Thyroid gland (tissue), 4 donors: ENCODE measurements at regions not wholly inside any gene's neighbourhood (a gene's known extent, or its start where the extent isn't known, plus 50 kb on each side); places are given as distances from the start of the nearest gene placed in this dataset.

Experiments used
- DNase-seq, 2 donors: peaks; one replicate each; pipeline ENCODE4 v3.0.0-alpha.2; 2019
- H3K27ac ChIP-seq, 3 donors: fragments of 200-600 bp; sonication (generic); 1 replicate in 2 of 3; 2 replicates in 1 of 3; pipeline ENCODE4 v1.5.1; 2016 to 2019; ENCODE audit warnings: mild to moderate bottlenecking in 1 of 3, moderate library complexity in 1 of 3
- H3K27me3 ChIP-seq: fragments of 200-600 bp; sonication (generic); one replicate; pipeline ENCODE4 v1.5.1; 2019
- H3K36me3 ChIP-seq, 2 donors: fragments of 200-600 bp; sonication (generic); one replicate each; pipeline ENCODE4 v1.5.1; 2016 to 2019
- H3K4me1 ChIP-seq, 2 donors: fragments of 200-600 bp; sonication (generic); one replicate each; pipeline ENCODE4 v1.5.1; 2017 to 2019
- H3K4me3 ChIP-seq, 3 donors: fragments of 200-600 bp; sonication (generic); replicated peaks in 1 of 3; 1 replicate in 2 of 3; 2 replicates in 1 of 3; pipeline ENCODE4 v1.5.1; 2016; ENCODE audit warnings: mild to moderate bottlenecking in 1 of 3
- H3K9me3 ChIP-seq: fragments of 200-600 bp; sonication (generic); one replicate; pipeline ENCODE4 v1.5.1; 2017
- POLR2A ChIP-seq, 2 donors: fragments of 450-650 bp; IDR thresholded peaks; one replicate each; pipeline ENCODE4 v1.6.1; 2017; ENCODE audit warnings: antibody characterized with exemption in 2 of 2, mild to moderate bottlenecking in 2 of 2, moderate library complexity in 1 of 2
- WGBS, 2 donors: methylation state at CpG; one replicate each; pipeline ENCODE4 v1.1.5; 2017; 5-methylcytosine and 5-hydroxymethylcytosine counted together
- intact Hi-C: fragments of 100-400 bp; cut with DNase I; formaldehyde crosslinking; loops from one replicate; pipeline ENCODE4 v1.15.1; 2023
- TF ChIP-seq, protein P1 (sequence below), 6 experiments: fragments of 200-600 bp in 3 of 6; fragments of 450-650 bp in 3 of 6; sonication (generic) in 3 of 6; IDR thresholded peaks; one replicate each; pipeline ENCODE4 v1.5.1; 2016 to 2019; ENCODE audit warnings: antibody characterized with exemption in 6 of 6, mild to moderate bottlenecking in 2 of 6, inconsistent platforms in 1 of 6, moderate library complexity in 1 of 6

DNA sequence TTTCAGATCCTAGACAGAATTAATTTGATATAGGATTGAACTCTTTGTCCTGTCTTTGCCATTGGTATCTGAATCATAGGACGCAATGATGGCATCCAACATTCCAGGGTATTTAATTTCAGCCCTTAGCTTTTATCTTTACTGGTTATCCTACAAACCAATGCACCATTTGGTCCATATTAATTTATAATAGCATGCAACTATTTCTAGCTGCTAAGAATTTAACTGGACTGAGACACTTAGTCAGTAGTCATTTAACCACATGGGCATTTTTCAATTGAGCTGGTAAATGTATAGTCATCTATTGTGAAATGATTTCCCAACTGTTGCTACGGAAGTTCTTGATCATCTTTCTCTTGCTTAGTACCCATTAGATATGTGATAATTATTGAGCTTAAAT lies 141.1 kb downstream of the CD164 start:
- Histone ChIP-seq H3K4me1 (peaks cover 21 to 22% of the 10 kb centered on the region in 2 donors), H3K4me3 (no peak overlapping the region), H3K9me3 (no peaks in the 10 kb centered on the region), H3K27me3 (no peaks in the 10 kb centered on the region), H3K27ac (no peak overlapping the region), H3K36me3 (no peaks in the 10 kb centered on the region)
- TF ChIP-seq, protein P1, sequence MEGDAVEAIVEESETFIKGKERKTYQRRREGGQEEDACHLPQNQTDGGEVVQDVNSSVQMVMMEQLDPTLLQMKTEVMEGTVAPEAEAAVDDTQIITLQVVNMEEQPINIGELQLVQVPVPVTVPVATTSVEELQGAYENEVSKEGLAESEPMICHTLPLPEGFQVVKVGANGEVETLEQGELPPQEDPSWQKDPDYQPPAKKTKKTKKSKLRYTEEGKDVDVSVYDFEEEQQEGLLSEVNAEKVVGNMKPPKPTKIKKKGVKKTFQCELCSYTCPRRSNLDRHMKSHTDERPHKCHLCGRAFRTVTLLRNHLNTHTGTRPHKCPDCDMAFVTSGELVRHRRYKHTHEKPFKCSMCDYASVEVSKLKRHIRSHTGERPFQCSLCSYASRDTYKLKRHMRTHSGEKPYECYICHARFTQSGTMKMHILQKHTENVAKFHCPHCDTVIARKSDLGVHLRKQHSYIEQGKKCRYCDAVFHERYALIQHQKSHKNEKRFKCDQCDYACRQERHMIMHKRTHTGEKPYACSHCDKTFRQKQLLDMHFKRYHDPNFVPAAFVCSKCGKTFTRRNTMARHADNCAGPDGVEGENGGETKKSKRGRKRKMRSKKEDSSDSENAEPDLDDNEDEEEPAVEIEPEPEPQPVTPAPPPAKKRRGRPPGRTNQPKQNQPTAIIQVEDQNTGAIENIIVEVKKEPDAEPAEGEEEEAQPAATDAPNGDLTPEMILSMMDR (IDR thresholded peaks at IDR 0.05), result no peak
- intact Hi-C loops, result no loop called here
- DNase-seq, result no peak
- 92 to 93% methylated on average over 2 of the region's 2 CpGs for WGBS, 2 donors

DNA sequence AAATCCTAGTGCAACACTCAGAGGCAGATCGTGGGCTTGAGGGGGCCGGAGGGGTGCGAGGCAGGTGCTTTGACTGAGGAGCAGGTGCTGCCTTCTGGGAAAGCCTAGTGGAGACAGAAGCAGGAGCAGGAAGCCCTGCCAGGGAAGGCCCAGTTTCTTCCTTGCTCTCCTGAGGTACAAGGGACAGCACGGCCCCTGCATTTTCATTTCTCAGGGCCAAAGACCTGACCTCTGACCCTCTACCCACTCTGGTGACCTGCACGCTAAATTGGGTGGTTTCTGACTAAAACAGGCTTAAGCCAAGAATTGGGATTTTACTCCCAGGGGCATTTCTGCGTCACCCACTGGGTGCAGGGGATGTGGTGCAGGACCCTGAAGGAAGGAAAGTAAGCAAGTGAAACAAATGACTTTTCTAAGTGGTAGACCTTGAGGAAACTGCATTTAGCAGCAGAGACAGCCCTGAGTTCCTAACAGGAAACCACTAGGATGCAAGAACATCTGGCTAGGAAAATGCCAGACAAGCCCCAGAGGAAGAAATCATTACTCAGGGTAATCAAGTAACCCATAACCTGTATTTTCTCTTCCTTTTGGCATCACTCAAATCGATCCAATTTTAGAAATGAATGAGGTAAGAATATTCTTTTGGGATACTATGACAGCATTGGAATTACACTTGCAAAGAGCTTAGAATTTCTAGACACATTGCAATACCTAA lies 141.7 kb downstream of the CD164 start:
- Histone ChIP-seq H3K27ac (peak overlapping the region; percentile 39 to 70 (median 47)), H3K4me1 (peaks cover 21 to 22% of the 10 kb centered on the region in 2 donors), H3K27me3 (no peaks in the 10 kb centered on the region), H3K4me3 (no peak overlapping the region), H3K9me3 (no peaks in the 10 kb centered on the region), H3K36me3 (no peaks in the 10 kb centered on the region)
- TF ChIP-seq, protein P1 (IDR thresholded peaks at IDR 0.05), result no peak
- no peak for TF ChIP-seq POLR2A (IDR thresholded peaks at IDR 0.05)
- no peak for DNase-seq
- intact Hi-C loops, result no loop called here
- WGBS, 2 donors, result 57 to 62% methylated on average over 7 of the region's 7 CpGs

DNA sequence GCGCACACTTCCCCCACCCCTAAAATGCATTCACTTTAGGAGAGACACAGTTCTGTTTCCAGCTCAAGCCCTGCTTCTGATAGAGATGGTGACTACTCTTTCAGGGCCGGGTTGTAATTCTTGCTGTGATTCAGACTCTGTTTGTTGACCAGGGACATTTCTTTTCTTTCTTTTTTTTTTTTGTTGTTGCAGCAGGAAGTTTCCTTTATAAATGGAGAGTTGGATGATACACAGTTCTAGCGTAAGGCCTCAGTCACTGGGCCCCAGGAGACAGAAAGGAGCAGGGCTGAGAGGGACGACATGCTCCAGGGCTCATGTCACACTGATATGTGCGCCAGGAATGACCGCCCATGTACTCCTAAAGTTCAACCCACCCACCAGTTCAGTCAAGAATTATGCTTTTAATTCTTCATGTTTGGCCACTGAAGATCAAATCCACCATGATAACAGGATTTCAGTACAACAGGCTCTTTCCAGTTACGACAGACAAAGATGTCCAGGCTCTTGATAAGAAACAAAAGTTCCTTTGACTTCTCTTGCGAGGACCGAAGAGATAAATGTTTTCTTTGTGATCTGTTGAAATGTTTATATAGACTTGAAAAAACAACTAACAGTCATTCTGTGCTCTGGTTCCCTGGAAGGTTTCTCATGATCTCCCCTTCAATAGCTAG lies 142.5 kb downstream of the CD164 start:
- 46 to 56% methylated on average over 9 of the region's 9 CpGs for WGBS, 2 donors
- Histone ChIP-seq H3K4me1 (peaks cover 21 to 22% of the 10 kb centered on the region in 2 donors), H3K4me3 (no peak overlapping the region), H3K27ac (peak overlapping the region; percentile 39 to 70 (median 47)), H3K9me3 (no peaks in the 10 kb centered on the region), H3K27me3 (no peaks in the 10 kb centered on the region), H3K36me3 (no peaks in the 10 kb centered on the region)
- DNase-seq, result peak; percentile 49 to 52
- no peak for TF ChIP-seq POLR2A (IDR thresholded peaks at IDR 0.05)
- TF ChIP-seq, protein P1 (IDR thresholded peaks at IDR 0.05), result no peak
- intact Hi-C loops, result no loop called here

DNA sequence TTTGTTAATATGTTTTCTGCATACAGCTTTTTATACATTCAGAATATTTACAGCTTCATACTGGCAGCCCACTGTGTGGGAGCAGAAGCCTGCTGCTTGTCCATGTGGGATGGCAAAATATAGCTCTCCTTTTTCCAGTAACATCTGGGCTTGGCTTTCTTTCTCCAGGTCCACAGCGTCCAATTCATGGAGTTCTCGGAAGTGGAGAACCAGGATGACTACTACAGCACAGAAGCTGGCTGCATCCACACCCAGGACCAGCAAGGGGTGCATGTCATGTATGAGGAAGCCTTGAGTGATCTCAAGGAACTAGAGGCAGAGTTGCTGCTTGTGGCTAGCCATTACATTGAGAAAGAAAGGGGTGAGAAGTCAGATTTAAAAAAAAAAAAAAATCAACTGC lies 143.1 kb downstream of the CD164 start:
- Histone ChIP-seq H3K27me3 (no peaks in the 10 kb centered on the region), H3K4me3 (no peak overlapping the region), H3K36me3 (no peaks in the 10 kb centered on the region), H3K27ac (peak overlapping the region in 2 of 3 donors; percentile 47 to 70), H3K9me3 (no peaks in the 10 kb centered on the region), H3K4me1 (peaks cover 21 to 22% of the 10 kb centered on the region in 2 donors)
- WGBS, 2 donors, result 72 to 88% methylated on average over 2 of the region's 2 CpGs
- no peak for TF ChIP-seq POLR2A (IDR thresholded peaks at IDR 0.05)
- TF ChIP-seq, protein P1 (IDR thresholded peaks at IDR 0.05), result no peak
- DNase-seq, result no peak
- intact Hi-C loops, result no loop called here

DNA sequence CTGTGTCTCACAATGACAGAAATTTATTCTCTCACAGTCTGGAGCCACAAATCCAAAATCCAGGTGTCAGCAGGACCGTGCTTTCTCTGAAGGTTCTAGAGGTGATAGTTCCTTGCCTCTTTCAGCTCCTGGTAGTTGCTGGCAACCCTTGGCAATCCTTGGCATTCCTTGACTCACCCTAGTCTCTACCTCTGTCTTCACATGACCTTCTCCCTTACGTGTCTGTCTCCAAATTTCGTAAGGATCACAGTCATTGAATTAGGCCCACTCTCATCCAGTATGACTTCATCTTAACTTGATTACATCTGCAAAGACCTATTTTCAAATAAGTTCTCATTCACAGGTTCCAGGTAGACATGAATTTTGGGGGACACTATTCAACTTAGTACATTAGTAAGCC lies 143.1 kb downstream of the CEP57L1 start:
- no peak for TF ChIP-seq POLR2A (IDR thresholded peaks at IDR 0.05)
- TF ChIP-seq, protein P1 (IDR thresholded peaks at IDR 0.05), result no peak
- intact Hi-C loops, result no loop called here
- Histone ChIP-seq H3K4me3 (no peak overlapping the region), H3K36me3 (no peaks in the 10 kb centered on the region), H3K27ac (no peak overlapping the region), H3K27me3 (no peaks in the 10 kb centered on the region), H3K9me3 (no peaks in the 10 kb centered on the region), H3K4me1 (peaks cover 21 to 22% of the 10 kb centered on the region in 2 donors)
- no peak for DNase-seq
- 96 to 99% methylated on average over 3 of the region's 3 CpGs for WGBS, 2 donors
